H1 (cell line): ENCODE measurements at regions not wholly inside any gene's neighbourhood (a gene's known extent, or its start where the extent isn't known, plus 50 kb on each side); places are given as distances from the start of the nearest gene placed in this dataset.

Experiments used
- CTCF ChIA-PET: fragments of 300-600 bp; sonication (Branson Sonifier 250); formaldehyde crosslinking; loops from one replicate; lab custom pipeline; 2021; ENCODE audit not compliant: partially characterized antibody; lab: Charles Lee
- POLR2A ChIA-PET: fragments of 300-600 bp; sonication (Branson Sonifier 250); formaldehyde crosslinking; loops from one replicate; lab custom pipeline; 2021; ENCODE audit warnings: inconsistent platforms; ENCODE audit not compliant: partially characterized antibody; lab: Charles Lee
- DNase-seq, 2 experiments: peaks; one replicate each; pipeline versions ENCODE4 v3.0.0 to v3.0.0-alpha.2; 2010 to 2022; ENCODE audit warnings: low spot score in 2 of 2, low read depth in 1 of 2, mixed read lengths in 1 of 2
- FAIRE-seq: peaks from 2 replicates; lab custom pipeline; 2011; peaks lifted over from hg19 to GRCh38; lab: Jason Lieb, UNC
- H2AFZ ChIP-seq: 2 replicates; pipeline ENCODE4 v1.8.1; 2012; ENCODE audit warnings: low read length, inconsistent platforms
- H2AK5ac ChIP-seq: 2 replicates; pipeline ENCODE4 v1.6.1; 2013; ENCODE audit warnings: low read depth, low read length
- H2BK120ac ChIP-seq: replicated peaks from 2 replicates; pipeline ENCODE3; 2013; ENCODE audit warnings: low read depth, low read length, inconsistent platforms
- H2BK12ac ChIP-seq: 2 replicates; pipeline ENCODE4 v1.6.1; 2013; ENCODE audit warnings: low read depth, low read length
- H2BK15ac ChIP-seq: 2 replicates; pipeline ENCODE4 v1.6.1; 2013; ENCODE audit warnings: low read length
- H2BK20ac ChIP-seq: 2 replicates; pipeline ENCODE4 v1.6.1; 2013; ENCODE audit warnings: low read length
- H2BK5ac ChIP-seq: 2 replicates; pipeline ENCODE4 v1.6.1; 2013; ENCODE audit warnings: low read depth, low read length
- H3K14ac ChIP-seq: 2 replicates; pipeline ENCODE4 v1.6.1; 2013; ENCODE audit warnings: inconsistent platforms; ENCODE audit not compliant: insufficient read length
- H3K18ac ChIP-seq: 2 replicates; pipeline ENCODE4 v1.6.1; 2013; ENCODE audit warnings: low read length; ENCODE audit errors: extremely low read depth
- H3K23ac ChIP-seq: 2 replicates; pipeline ENCODE4 v1.6.1; 2013; ENCODE audit warnings: inconsistent platforms; ENCODE audit not compliant: insufficient read length
- H3K23me2 ChIP-seq: 2 replicates; pipeline ENCODE4 v1.6.1; 2013; ENCODE audit warnings: low read depth, low read length
- H3K27ac ChIP-seq: 2 replicates; pipeline ENCODE4 v1.6.1; 2011; ENCODE audit warnings: low read depth, low read length, inconsistent platforms
- H3K27me3 ChIP-seq, 4 experiments: replicated peaks in 1 of 4; 1 replicate in 1 of 4; 2 replicates in 3 of 4; pipeline versions ENCODE4 v1.6.1 to v1.8.1; 2011 to 2013; ENCODE audit warnings: low read length in 3 of 4, mild to moderate bottlenecking in 3 of 4, inconsistent platforms in 2 of 4, mixed read lengths in 2 of 4, moderate library complexity in 1 of 4; ENCODE audit not compliant: control insufficient read depth in 3 of 4, insufficient read depth in 3 of 4; ENCODE audit errors: extremely low read depth in 1 of 4
- H3K36me3 ChIP-seq, 4 experiments: 2 replicates each; pipeline versions ENCODE4 v1.6.1 to v1.8.1; 2011 to 2013; ENCODE audit warnings: mild to moderate bottlenecking in 4 of 4, low read length in 3 of 4, moderate library complexity in 2 of 4, control low read depth in 1 of 4, inconsistent platforms in 1 of 4; ENCODE audit not compliant: insufficient read depth in 4 of 4, control insufficient read depth in 2 of 4
- H3K4ac ChIP-seq: replicated peaks from 2 replicates; pipeline ENCODE3; 2013; ENCODE audit warnings: low read length, low read depth, mixed read lengths, inconsistent platforms; ENCODE audit not compliant: insufficient read length
- H3K4me1 ChIP-seq, 4 experiments: replicated peaks in 1 of 4; 1 replicate in 1 of 4; 2 replicates in 3 of 4; pipeline versions ENCODE4 v1.6.1 to v1.8.1; 2011 to 2013; ENCODE audit warnings: low read length in 3 of 4, inconsistent platforms in 2 of 4, mixed read lengths in 1 of 4; ENCODE audit not compliant: insufficient read depth in 4 of 4, control insufficient read depth in 3 of 4
- H3K4me2 ChIP-seq, 2 experiments: 2 replicates each; pipeline versions ENCODE4 v1.6.1 to v1.8.1; 2011 to 2013; ENCODE audit warnings: low read depth in 2 of 2, low read length in 2 of 2, control low read depth in 1 of 2, inconsistent platforms in 1 of 2, mild to moderate bottlenecking in 1 of 2; ENCODE audit not compliant: insufficient read depth in 1 of 2
- H3K4me3 ChIP-seq, 4 experiments: fragments of 200-600, 300-600 bp in 1 of 4; sonication (generic), shearing (Covaris generic), sonication (Bioruptor Twin) in 1 of 4; 2 replicates each; pipeline versions ENCODE4 v1.5.1 to v1.8.1; 2011 to 2016; ENCODE audit warnings: low read length in 4 of 4, low read depth in 3 of 4, control low read depth in 2 of 4, inconsistent platforms in 2 of 4, mild to moderate bottlenecking in 2 of 4, mixed read lengths in 1 of 4, moderate library complexity in 1 of 4; ENCODE audit not compliant: insufficient read depth in 2 of 4; ENCODE audit errors: extremely low read depth in 1 of 4
- H3K56ac ChIP-seq: replicated peaks from 2 replicates; pipeline ENCODE3; 2013; ENCODE audit warnings: low read depth, mild to moderate bottlenecking, mixed read lengths, low read length, inconsistent platforms; ENCODE audit not compliant: insufficient read length
- H3K79me1 ChIP-seq: 2 replicates; pipeline ENCODE4 v1.6.1; 2013; ENCODE audit warnings: low read depth, low read length, control low read depth
- H3K79me2 ChIP-seq, 2 experiments: 2 replicates each; pipeline versions ENCODE4 v1.6.1 to v1.8.1; 2012 to 2013; ENCODE audit warnings: low read length in 2 of 2, mild to moderate bottlenecking in 2 of 2, inconsistent platforms in 1 of 2; ENCODE audit not compliant: insufficient read depth in 2 of 2, control insufficient read depth in 1 of 2
- H3K9ac ChIP-seq, 4 experiments: replicated peaks in 1 of 4; 1 replicate in 1 of 4; 2 replicates in 3 of 4; pipeline versions ENCODE4 v1.6.1 to v1.8.1; 2011 to 2013; ENCODE audit warnings: low read depth in 3 of 4, low read length in 3 of 4, control low read depth in 2 of 4, mild to moderate bottlenecking in 2 of 4, moderate library complexity in 2 of 4, inconsistent platforms in 1 of 4; ENCODE audit errors: extremely low read depth in 1 of 4
- H3K9me3 ChIP-seq, 2 experiments: 2 replicates each; pipeline versions ENCODE4 v1.6.1 to v1.8.1; 2012 to 2013; ENCODE audit warnings: mild to moderate bottlenecking in 2 of 2, moderate library complexity in 2 of 2, control low read depth in 1 of 2, inconsistent platforms in 1 of 2, low read depth in 1 of 2, low read length in 1 of 2, mixed read lengths in 1 of 2; ENCODE audit not compliant: insufficient read depth in 2 of 2
- H4K20me1 ChIP-seq, 2 experiments: replicated peaks in 1 of 2; 2 replicates each; pipeline versions ENCODE3 to v1.8.1; 2011 to 2013; ENCODE audit warnings: inconsistent platforms in 2 of 2, low read length in 2 of 2, mild to moderate bottlenecking in 1 of 2; ENCODE audit not compliant: insufficient read depth in 2 of 2, control insufficient read depth in 1 of 2
- H4K5ac ChIP-seq: 2 replicates; pipeline ENCODE4 v1.6.1; 2013; ENCODE audit warnings: low read length, low read depth, mixed read lengths, inconsistent platforms; ENCODE audit not compliant: insufficient read length
- H4K8ac ChIP-seq: 2 replicates; pipeline ENCODE4 v1.8.0; 2013; ENCODE audit warnings: mild to moderate bottlenecking, moderate library complexity, low read length, inconsistent platforms; ENCODE audit not compliant: insufficient read depth; ENCODE audit errors: extremely low read depth
- H4K91ac ChIP-seq: replicated peaks from 2 replicates; pipeline ENCODE3; 2013; ENCODE audit warnings: low read length, mixed read lengths, inconsistent platforms; ENCODE audit not compliant: insufficient read length
- CTBP2 ChIP-seq: IDR thresholded peaks from 2 replicates; pipeline ENCODE4 v1.7.0; 2011; ENCODE audit warnings: borderline replicate concordance, mild to moderate bottlenecking, moderate library complexity, mixed read lengths, low read length; ENCODE audit not compliant: insufficient read depth, insufficient read length

DNA sequence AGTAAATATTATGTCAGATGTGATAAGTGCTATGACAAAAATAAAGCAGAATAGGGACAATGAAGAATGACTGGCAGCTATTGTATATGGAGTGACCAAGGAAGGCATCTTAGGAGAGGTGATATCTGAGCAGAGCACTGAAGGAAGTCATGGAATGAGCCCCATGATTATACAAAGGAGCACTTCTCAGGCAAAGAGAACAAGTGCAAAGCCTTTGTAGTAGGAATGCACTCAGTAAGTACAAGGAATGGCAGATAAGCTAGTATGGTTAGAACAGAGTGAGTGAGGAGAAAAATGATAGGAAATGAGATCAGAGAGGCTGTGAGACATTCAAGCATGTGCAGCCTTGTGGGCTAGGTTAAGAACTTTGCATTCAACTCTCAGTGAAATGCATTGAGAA, 214.8 kb downstream of the LURAP1L start:
- Histone ChIP-seq H2BK15ac (no peak overlapping the region), H3K9me3 (no peaks in the 10 kb centered on the region), H2BK5ac (no peak overlapping the region), H4K20me1 (no peaks in the 10 kb centered on the region), H3K79me1 (no peaks in the 10 kb centered on the region), H3K4me1 (no peaks in the 10 kb centered on the region), H2BK12ac (no peak overlapping the region), H4K8ac (no peak overlapping the region), H3K56ac (no peak overlapping the region), H3K14ac (no peak overlapping the region), H3K79me2 (no peaks in the 10 kb centered on the region)
- no peak for DNase-seq
- ChIA-PET POLR2A (no interaction called here), CTCF (interaction anchor here (1.1 to 1.6 kb wide), 2 partner anchors 21 to 267 kb away, joined by 3 to 4 read pairs; no protein-coding TSS in a partner anchor)
- no peak for TF ChIP-seq CTBP2
- TF ChIP-seq, all 59 proteins: peak for 0
- no peak overlapping the region for H3K4ac ChIP-seq
- no peak overlapping the region for H2BK120ac ChIP-seq
- no peak overlapping the region for H3K4me3 ChIP-seq
- H3K9ac ChIP-seq = no peak overlapping the region
- H2BK20ac ChIP-seq = no peak overlapping the region
- H3K27me3 ChIP-seq = no peaks in the 10 kb centered on the region
- H3K23ac ChIP-seq = no peak overlapping the region
- no peak for FAIRE-seq
- no peak overlapping the region for H3K27ac ChIP-seq
- H4K5ac ChIP-seq = no peak overlapping the region
- H2AFZ ChIP-seq = no peak overlapping the region
- H3K4me2 ChIP-seq = no peak overlapping the region
- no peak overlapping the region for H3K18ac ChIP-seq
- no peak overlapping the region for H2AK5ac ChIP-seq
- no peak overlapping the region for H4K91ac ChIP-seq
- no peaks in the 10 kb centered on the region for H3K36me3 ChIP-seq
- H3K23me2 ChIP-seq = no peaks in the 10 kb centered on the region
